NOMO-1 treated with dmso at 0.1 percent for 144 hours (cell line): ENCODE measurements at regions not wholly inside any gene's neighbourhood (a gene's known extent, or its start where the extent isn't known, plus 50 kb on each side); places are given as distances from the start of the nearest gene placed in this dataset.

Source experiments
- DNase-seq: peaks from one replicate; lab custom pipeline; 2025; ENCODE audit not compliant: unreplicated experiment; lab: John Stamatoyannopoulos, UW

DNA sequence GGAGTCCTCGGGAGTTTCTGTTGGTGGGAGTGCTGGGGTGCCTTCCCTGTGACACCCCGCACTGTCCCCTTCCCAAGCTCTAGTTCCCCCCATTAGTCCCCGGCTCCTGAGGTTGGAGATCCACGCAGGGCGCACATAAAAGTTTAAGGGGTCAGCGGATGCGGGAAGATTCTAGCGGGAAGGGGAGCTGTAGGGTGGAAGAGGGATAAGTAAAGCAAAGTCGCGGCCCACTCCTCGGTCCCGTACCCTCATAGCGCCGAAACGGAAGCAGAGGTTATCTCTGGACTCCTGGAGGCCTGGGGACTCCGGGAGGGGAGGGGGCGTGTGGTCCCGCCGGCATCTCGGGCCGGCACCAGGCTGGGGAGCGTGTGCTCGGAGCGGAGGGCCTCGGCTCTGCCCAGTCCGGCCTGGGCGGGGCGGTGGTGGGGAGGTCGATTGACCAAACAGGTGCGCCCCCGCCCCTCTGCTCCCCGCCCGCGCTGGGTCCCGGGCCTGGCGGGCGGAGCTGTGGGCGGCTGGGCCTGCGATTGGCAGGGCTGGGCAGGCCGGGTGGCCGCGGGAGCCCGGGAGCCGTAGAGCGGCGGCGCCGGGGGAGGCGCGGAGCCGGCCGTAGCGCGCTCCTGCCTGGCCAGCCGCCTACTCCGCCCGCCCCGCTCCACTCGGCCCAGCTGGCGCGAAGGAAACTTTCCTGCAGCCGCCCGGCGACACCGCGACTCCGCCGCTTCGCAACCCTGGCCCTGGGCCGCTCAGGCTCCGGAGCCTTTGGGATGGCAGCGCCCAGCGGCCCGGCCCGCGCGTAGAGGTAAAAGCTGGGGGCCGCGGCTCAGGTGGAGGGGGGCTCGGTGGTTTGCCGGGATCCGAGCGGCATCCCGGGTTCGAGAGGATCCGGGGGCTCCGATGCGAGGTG is 52.2 kb upstream of the DAB2IP start:
- no peak for DNase-seq

DNA sequence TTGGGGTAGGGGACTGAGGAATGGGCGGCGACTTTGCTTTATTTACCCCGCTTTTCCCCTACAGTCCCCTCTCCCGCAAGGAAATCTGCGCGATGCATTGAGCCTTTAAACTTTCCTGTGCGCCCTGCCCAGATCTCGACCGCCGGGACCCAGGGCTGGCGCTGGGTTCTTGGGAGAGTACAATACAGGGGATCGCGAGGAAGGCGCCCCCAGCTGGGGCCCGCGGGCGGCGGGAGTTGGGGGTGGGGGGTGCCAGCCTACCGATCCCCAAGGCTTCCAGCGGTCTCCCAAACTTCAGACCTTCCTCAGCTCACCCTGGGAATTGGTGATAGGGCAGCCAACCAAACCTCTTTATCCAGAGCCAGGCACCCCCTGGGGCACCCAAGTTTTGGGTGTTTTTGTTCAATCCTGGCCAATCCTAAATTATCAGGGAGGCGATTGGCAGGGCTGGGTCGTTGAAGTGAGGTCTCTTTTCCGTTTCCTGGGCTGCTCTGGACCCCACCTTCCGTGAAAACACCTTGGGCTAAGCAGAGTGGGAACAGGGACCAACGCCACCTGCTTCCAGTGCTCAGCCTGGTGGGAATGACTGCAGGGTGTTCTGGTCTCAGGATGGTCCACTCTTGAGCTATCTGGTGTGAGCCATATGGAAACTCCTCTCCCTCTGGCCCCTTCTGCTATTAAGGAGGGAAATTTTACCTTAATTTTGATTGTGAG is 51.4 kb upstream of the DAB2IP start:
- no peak for DNase-seq

DNA sequence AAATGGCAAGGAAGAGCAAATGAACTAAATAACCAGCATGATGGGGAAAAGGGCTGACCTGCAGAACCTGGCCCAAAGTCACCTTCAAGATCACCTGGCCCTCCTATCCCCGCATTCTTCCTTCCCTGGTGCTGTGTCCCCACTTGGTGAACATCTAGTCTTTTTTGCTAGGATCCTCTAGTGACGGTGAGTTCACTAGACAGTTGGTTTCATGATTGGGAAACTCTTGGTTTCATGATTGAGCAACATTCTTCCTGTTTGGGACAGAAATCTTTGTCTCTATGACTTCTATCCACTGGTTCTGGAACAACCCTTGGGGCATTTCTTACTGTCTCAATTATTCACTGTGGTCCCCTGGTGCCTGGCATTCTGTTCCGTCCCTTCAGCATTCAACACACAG is 50.2 kb upstream of the DAB2IP start:
- DNase-seq, result peak; percentile 24
